Liver (tissue), 3 donors: ENCODE measurements at regions not wholly inside any gene's neighbourhood (a gene's known extent, or its start where the extent isn't known, plus 50 kb on each side); places are given as distances from the start of the nearest gene placed in this dataset.

Source experiments
- EGR1 ChIP-seq, 2 donors: IDR thresholded peaks; 2 replicates each; pipeline ENCODE4 v1.6.1; 2016 to 2018; ENCODE audit warnings: antibody characterized with exemption in 2 of 2, low read depth in 2 of 2
- JUND ChIP-seq, 2 donors: IDR thresholded peaks; 2 replicates each; pipeline ENCODE4 v1.6.1; 2016; ENCODE audit warnings: antibody characterized with exemption in 2 of 2
- NR2F2 ChIP-seq: IDR thresholded peaks from 2 replicates; pipeline ENCODE4 v1.6.1; 2016; ENCODE audit warnings: antibody characterized with exemption
- TF ChIP-seq, protein P1 (sequence below): fragments of 150-350 bp; IDR thresholded peaks from 2 replicates; pipeline ENCODE4 v1.5.1; 2017; ENCODE audit warnings: improper control_type of control experiment, low read depth, low read length; ENCODE audit not compliant: missing input control
- donor health status: healthy.
- donor health status: healthy.

DNA sequence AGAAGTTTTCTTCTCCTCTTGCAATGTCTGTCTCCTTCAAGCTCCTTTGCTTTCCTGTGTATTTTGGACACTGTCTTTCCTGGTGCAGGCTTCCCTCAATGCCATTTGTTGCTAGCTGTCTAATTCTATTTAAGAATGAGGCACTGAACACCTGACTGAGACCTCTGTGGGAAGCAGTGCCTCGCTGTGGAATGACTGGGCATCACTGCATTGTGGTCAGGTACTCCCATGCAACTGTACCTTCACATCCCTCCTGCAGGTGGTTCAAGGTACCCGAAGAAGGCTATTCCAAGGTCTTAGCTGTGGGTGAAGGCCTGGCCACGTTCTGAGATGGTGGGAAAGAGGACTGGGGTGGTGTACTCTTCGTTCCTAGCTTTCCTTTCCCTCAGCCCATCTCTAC is 152.8 kb upstream of the CTAGE1 start:
- TF ChIP-seq, protein P1, sequence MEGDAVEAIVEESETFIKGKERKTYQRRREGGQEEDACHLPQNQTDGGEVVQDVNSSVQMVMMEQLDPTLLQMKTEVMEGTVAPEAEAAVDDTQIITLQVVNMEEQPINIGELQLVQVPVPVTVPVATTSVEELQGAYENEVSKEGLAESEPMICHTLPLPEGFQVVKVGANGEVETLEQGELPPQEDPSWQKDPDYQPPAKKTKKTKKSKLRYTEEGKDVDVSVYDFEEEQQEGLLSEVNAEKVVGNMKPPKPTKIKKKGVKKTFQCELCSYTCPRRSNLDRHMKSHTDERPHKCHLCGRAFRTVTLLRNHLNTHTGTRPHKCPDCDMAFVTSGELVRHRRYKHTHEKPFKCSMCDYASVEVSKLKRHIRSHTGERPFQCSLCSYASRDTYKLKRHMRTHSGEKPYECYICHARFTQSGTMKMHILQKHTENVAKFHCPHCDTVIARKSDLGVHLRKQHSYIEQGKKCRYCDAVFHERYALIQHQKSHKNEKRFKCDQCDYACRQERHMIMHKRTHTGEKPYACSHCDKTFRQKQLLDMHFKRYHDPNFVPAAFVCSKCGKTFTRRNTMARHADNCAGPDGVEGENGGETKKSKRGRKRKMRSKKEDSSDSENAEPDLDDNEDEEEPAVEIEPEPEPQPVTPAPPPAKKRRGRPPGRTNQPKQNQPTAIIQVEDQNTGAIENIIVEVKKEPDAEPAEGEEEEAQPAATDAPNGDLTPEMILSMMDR: no peak
- TF ChIP-seq JUND (IDR thresholded peaks at IDR 0.05) (no peak), NR2F2 (no peak), EGR1 (IDR thresholded peaks at IDR 0.05; ENCODE audit: low read depth in 2 of 2) (no peak)
